ENCODE measurements at regions not wholly inside any gene's neighbourhood (a gene's known extent, or its start where the extent isn't known, plus 50 kb on each side); places are given as distances from the start of the nearest gene placed in this dataset.

DNA sequence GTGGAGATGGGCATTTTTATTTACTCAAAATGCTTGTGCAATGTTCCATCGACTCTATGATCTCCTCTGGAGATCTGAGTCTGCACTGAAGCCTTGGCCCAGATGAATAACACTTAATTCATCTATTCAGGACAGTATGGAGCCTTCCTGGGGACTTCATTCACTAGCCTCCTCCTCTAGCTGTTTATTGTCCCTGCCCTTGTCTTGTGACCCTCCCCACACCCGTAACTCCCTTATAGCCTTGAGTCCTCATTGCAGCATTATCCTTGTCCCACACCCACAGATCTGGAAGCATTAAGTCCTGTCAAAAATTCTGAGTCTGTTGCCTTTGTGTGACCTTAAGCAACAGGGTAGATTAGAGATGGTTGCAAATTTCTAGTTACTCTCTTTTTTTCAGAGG is 138.3 kb upstream of the LMO4 start:
- TF ChIP-seq CTCF (IDR thresholded peaks at IDR 0.05) (no peak), EZH2 (IDR thresholded peaks at IDR 0.05; ENCODE audit: borderline replicate concordance, insufficient read depth, low read depth, low read length, poor library complexity, severe bottlenecking) (no peak)
